H1 (cell line): ENCODE measurements at regions not wholly inside any gene's neighbourhood (a gene's known extent, or its start where the extent isn't known, plus 50 kb on each side); places are given as distances from the start of the nearest gene placed in this dataset.

Experiments
- CTCF ChIA-PET: fragments of 300-600 bp; sonication (Branson Sonifier 250); formaldehyde crosslinking; loops from one replicate; lab custom pipeline; 2021; ENCODE audit not compliant: partially characterized antibody; lab: Charles Lee
- POLR2A ChIA-PET: fragments of 300-600 bp; sonication (Branson Sonifier 250); formaldehyde crosslinking; loops from one replicate; lab custom pipeline; 2021; ENCODE audit warnings: inconsistent platforms; ENCODE audit not compliant: partially characterized antibody; lab: Charles Lee
- DNase-seq, 2 experiments: peaks; one replicate each; pipeline versions ENCODE4 v3.0.0 to v3.0.0-alpha.2; 2010 to 2022; ENCODE audit warnings: low spot score in 2 of 2, low read depth in 1 of 2, mixed read lengths in 1 of 2
- FAIRE-seq: peaks from 2 replicates; lab custom pipeline; 2011; peaks lifted over from hg19 to GRCh38; lab: Jason Lieb, UNC
- H2AFZ ChIP-seq: 2 replicates; pipeline ENCODE4 v1.8.1; 2012; ENCODE audit warnings: low read length, inconsistent platforms
- H2AK5ac ChIP-seq: 2 replicates; pipeline ENCODE4 v1.6.1; 2013; ENCODE audit warnings: low read depth, low read length
- H2BK120ac ChIP-seq: replicated peaks from 2 replicates; pipeline ENCODE3; 2013; ENCODE audit warnings: low read depth, low read length, inconsistent platforms
- H2BK12ac ChIP-seq: 2 replicates; pipeline ENCODE4 v1.6.1; 2013; ENCODE audit warnings: low read depth, low read length
- H2BK15ac ChIP-seq: 2 replicates; pipeline ENCODE4 v1.6.1; 2013; ENCODE audit warnings: low read length
- H2BK20ac ChIP-seq: 2 replicates; pipeline ENCODE4 v1.6.1; 2013; ENCODE audit warnings: low read length
- H2BK5ac ChIP-seq: 2 replicates; pipeline ENCODE4 v1.6.1; 2013; ENCODE audit warnings: low read depth, low read length
- H3K14ac ChIP-seq: 2 replicates; pipeline ENCODE4 v1.6.1; 2013; ENCODE audit warnings: inconsistent platforms; ENCODE audit not compliant: insufficient read length
- H3K18ac ChIP-seq: 2 replicates; pipeline ENCODE4 v1.6.1; 2013; ENCODE audit warnings: low read length; ENCODE audit errors: extremely low read depth
- H3K23ac ChIP-seq: 2 replicates; pipeline ENCODE4 v1.6.1; 2013; ENCODE audit warnings: inconsistent platforms; ENCODE audit not compliant: insufficient read length
- H3K23me2 ChIP-seq: 2 replicates; pipeline ENCODE4 v1.6.1; 2013; ENCODE audit warnings: low read depth, low read length
- H3K27ac ChIP-seq: 2 replicates; pipeline ENCODE4 v1.6.1; 2011; ENCODE audit warnings: low read depth, low read length, inconsistent platforms
- H3K27me3 ChIP-seq, 4 experiments: replicated peaks in 1 of 4; 1 replicate in 1 of 4; 2 replicates in 3 of 4; pipeline versions ENCODE4 v1.6.1 to v1.8.1; 2011 to 2013; ENCODE audit warnings: low read length in 3 of 4, mild to moderate bottlenecking in 3 of 4, inconsistent platforms in 2 of 4, mixed read lengths in 2 of 4, moderate library complexity in 1 of 4; ENCODE audit not compliant: control insufficient read depth in 3 of 4, insufficient read depth in 3 of 4; ENCODE audit errors: extremely low read depth in 1 of 4
- H3K36me3 ChIP-seq, 4 experiments: 2 replicates each; pipeline versions ENCODE4 v1.6.1 to v1.8.1; 2011 to 2013; ENCODE audit warnings: mild to moderate bottlenecking in 4 of 4, low read length in 3 of 4, moderate library complexity in 2 of 4, control low read depth in 1 of 4, inconsistent platforms in 1 of 4; ENCODE audit not compliant: insufficient read depth in 4 of 4, control insufficient read depth in 2 of 4
- H3K4ac ChIP-seq: replicated peaks from 2 replicates; pipeline ENCODE3; 2013; ENCODE audit warnings: low read length, low read depth, mixed read lengths, inconsistent platforms; ENCODE audit not compliant: insufficient read length
- H3K4me1 ChIP-seq, 4 experiments: replicated peaks in 1 of 4; 1 replicate in 1 of 4; 2 replicates in 3 of 4; pipeline versions ENCODE4 v1.6.1 to v1.8.1; 2011 to 2013; ENCODE audit warnings: low read length in 3 of 4, inconsistent platforms in 2 of 4, mixed read lengths in 1 of 4; ENCODE audit not compliant: insufficient read depth in 4 of 4, control insufficient read depth in 3 of 4
- H3K4me2 ChIP-seq, 2 experiments: 2 replicates each; pipeline versions ENCODE4 v1.6.1 to v1.8.1; 2011 to 2013; ENCODE audit warnings: low read depth in 2 of 2, low read length in 2 of 2, control low read depth in 1 of 2, inconsistent platforms in 1 of 2, mild to moderate bottlenecking in 1 of 2; ENCODE audit not compliant: insufficient read depth in 1 of 2
- H3K4me3 ChIP-seq, 4 experiments: fragments of 200-600, 300-600 bp in 1 of 4; sonication (generic), shearing (Covaris generic), sonication (Bioruptor Twin) in 1 of 4; 2 replicates each; pipeline versions ENCODE4 v1.5.1 to v1.8.1; 2011 to 2016; ENCODE audit warnings: low read length in 4 of 4, low read depth in 3 of 4, control low read depth in 2 of 4, inconsistent platforms in 2 of 4, mild to moderate bottlenecking in 2 of 4, mixed read lengths in 1 of 4, moderate library complexity in 1 of 4; ENCODE audit not compliant: insufficient read depth in 2 of 4; ENCODE audit errors: extremely low read depth in 1 of 4
- H3K56ac ChIP-seq: replicated peaks from 2 replicates; pipeline ENCODE3; 2013; ENCODE audit warnings: low read depth, mild to moderate bottlenecking, mixed read lengths, low read length, inconsistent platforms; ENCODE audit not compliant: insufficient read length
- H3K79me1 ChIP-seq: 2 replicates; pipeline ENCODE4 v1.6.1; 2013; ENCODE audit warnings: low read depth, low read length, control low read depth
- H3K79me2 ChIP-seq, 2 experiments: 2 replicates each; pipeline versions ENCODE4 v1.6.1 to v1.8.1; 2012 to 2013; ENCODE audit warnings: low read length in 2 of 2, mild to moderate bottlenecking in 2 of 2, inconsistent platforms in 1 of 2; ENCODE audit not compliant: insufficient read depth in 2 of 2, control insufficient read depth in 1 of 2
- H3K9ac ChIP-seq, 4 experiments: replicated peaks in 1 of 4; 1 replicate in 1 of 4; 2 replicates in 3 of 4; pipeline versions ENCODE4 v1.6.1 to v1.8.1; 2011 to 2013; ENCODE audit warnings: low read depth in 3 of 4, low read length in 3 of 4, control low read depth in 2 of 4, mild to moderate bottlenecking in 2 of 4, moderate library complexity in 2 of 4, inconsistent platforms in 1 of 4; ENCODE audit errors: extremely low read depth in 1 of 4
- H3K9me3 ChIP-seq, 2 experiments: 2 replicates each; pipeline versions ENCODE4 v1.6.1 to v1.8.1; 2012 to 2013; ENCODE audit warnings: mild to moderate bottlenecking in 2 of 2, moderate library complexity in 2 of 2, control low read depth in 1 of 2, inconsistent platforms in 1 of 2, low read depth in 1 of 2, low read length in 1 of 2, mixed read lengths in 1 of 2; ENCODE audit not compliant: insufficient read depth in 2 of 2
- H4K20me1 ChIP-seq, 2 experiments: replicated peaks in 1 of 2; 2 replicates each; pipeline versions ENCODE3 to v1.8.1; 2011 to 2013; ENCODE audit warnings: inconsistent platforms in 2 of 2, low read length in 2 of 2, mild to moderate bottlenecking in 1 of 2; ENCODE audit not compliant: insufficient read depth in 2 of 2, control insufficient read depth in 1 of 2
- H4K5ac ChIP-seq: 2 replicates; pipeline ENCODE4 v1.6.1; 2013; ENCODE audit warnings: low read length, low read depth, mixed read lengths, inconsistent platforms; ENCODE audit not compliant: insufficient read length
- H4K8ac ChIP-seq: 2 replicates; pipeline ENCODE4 v1.8.0; 2013; ENCODE audit warnings: mild to moderate bottlenecking, moderate library complexity, low read length, inconsistent platforms; ENCODE audit not compliant: insufficient read depth; ENCODE audit errors: extremely low read depth
- H4K91ac ChIP-seq: replicated peaks from 2 replicates; pipeline ENCODE3; 2013; ENCODE audit warnings: low read length, mixed read lengths, inconsistent platforms; ENCODE audit not compliant: insufficient read length
- ASH2L ChIP-seq: fragments of 200-600, 300-600 bp; sonication (generic); IDR thresholded peaks from one replicate; pipeline ENCODE4 v1.7.1; 2017; ENCODE audit warnings: low read length
- CBX8 ChIP-seq: fragments of 300-800, 300-1000 bp; sonication (generic); IDR thresholded peaks from 2 replicates; pipeline ENCODE4 v1.7.1; 2016; ENCODE audit warnings: low read depth, low read length, borderline replicate concordance
- EP300 ChIP-seq, 2 experiments: IDR thresholded peaks; 1 replicate in 1 of 2; 2 replicates in 1 of 2; pipeline ENCODE4 v1.6.1; 2011 to 2012; ENCODE audit warnings: low read depth in 2 of 2, low read length in 2 of 2, mild to moderate bottlenecking in 2 of 2, borderline replicate concordance in 1 of 2, inconsistent platforms in 1 of 2, moderate library complexity in 1 of 2
- GABPA ChIP-seq: IDR thresholded peaks from 2 replicates; pipeline ENCODE4 v1.6.1; 2011; ENCODE audit warnings: mild to moderate bottlenecking, low read length, moderate library complexity, borderline replicate concordance; ENCODE audit not compliant: insufficient read depth
- JUN ChIP-seq: IDR thresholded peaks from 2 replicates; pipeline ENCODE4 v1.6.1; 2011; ENCODE audit warnings: low read depth, mild to moderate bottlenecking, improper control_type of control experiment, low read length
- TAF1 ChIP-seq: IDR thresholded peaks from 2 replicates; pipeline ENCODE4 v1.6.1; 2011; ENCODE audit warnings: mild to moderate bottlenecking, low read depth, low read length
- TEAD4 ChIP-seq: IDR thresholded peaks from 2 replicates; pipeline ENCODE4 v1.6.1; 2012; ENCODE audit warnings: low read depth, low read length, inconsistent platforms, mixed read lengths
- WGBS, 2 experiments: shearing (Covaris generic) in 1 of 2; methylation state at CpG; one replicate each; pipeline versions ENCODE4 v1.1.6 to v1.1.7; 2013 to 2015; ENCODE audit warnings: low lambda C conversion rate in 2 of 2, mixed read lengths in 2 of 2, inconsistent platforms in 1 of 2, low coverage in 1 of 2, missing lambda C conversion rate in 1 of 2; ENCODE audit not compliant: insufficient replicate concordance in 2 of 2, insufficient coverage in 1 of 2, insufficient read length in 1 of 2; ENCODE audit errors: extremely low coverage in 1 of 2, missing lambda C conversion rate in 1 of 2; 5-methylcytosine and 5-hydroxymethylcytosine counted together

GRCh38 chr2:160651416-160652200 lies 158.0 kb upstream of the RBMS1 start:
- TF ChIP-seq TAF1 (no peak), ASH2L (no peak), GABPA (no peak), JUN (no peak), TEAD4 (no peak), CBX8 (no peak), EP300 (IDR thresholded peaks at IDR 0.05; ENCODE audit: borderline replicate concordance in 1 of 2, low read depth in 2 of 2, low read length in 2 of 2) (no peak)
- Histone ChIP-seq H3K4ac (no peak overlapping the region), H3K18ac (no peak overlapping the region), H2AFZ (0 out of 2 replicates have a peak overlapping the region, but pooled peaks have one; percentile 72), H3K9ac (no peak overlapping the region), H2BK15ac (no peak overlapping the region), H3K27ac (no peak overlapping the region), H4K5ac (no peak overlapping the region), H3K36me3 (no peaks in the 10 kb centered on the region), H3K23me2 (no peaks in the 10 kb centered on the region), H4K8ac (no peak overlapping the region), H3K14ac (no peak overlapping the region), H3K79me1 (no peaks in the 10 kb centered on the region), H3K4me2 (no peak overlapping the region), H3K27me3 (no peaks in the 10 kb centered on the region), H2BK5ac (no peak overlapping the region), H3K4me3 (no peak overlapping the region), H2BK12ac (no peak overlapping the region), H3K23ac (no peak overlapping the region), H3K9me3 (no peaks in the 10 kb centered on the region), H4K91ac (no peak overlapping the region), H4K20me1 (no peaks in the 10 kb centered on the region), H2BK120ac (no peak overlapping the region), H3K56ac (no peak overlapping the region), H2AK5ac (no peak overlapping the region), H2BK20ac (no peak overlapping the region), H3K79me2 (no peaks in the 10 kb centered on the region), H3K4me1 (peaks cover 1 to 14% (median 4%) of the 10 kb centered on the region in 4 experiments; a peak in 4 of 7 replicates)
- FAIRE-seq (no peak), DNase-seq (no peak)
- ChIA-PET POLR2A (no interaction called here), CTCF (no interaction called here)
- 88% methylated on average over 4 of the region's 4 CpGs; no CpG with 5 or more reads in 1 of the 2 experiments for WGBS, 2 experiments
